Endodermal cell (in vitro differentiated cells): ENCODE measurements at regions not wholly inside any gene's neighbourhood (a gene's known extent, or its start where the extent isn't known, plus 50 kb on each side); places are given as distances from the start of the nearest gene placed in this dataset.

Experiments used
- DNase-seq: peaks from one replicate; pipeline ENCODE4 v3.0.0-alpha.2; 2017
- H3K27ac ChIP-seq: 2 replicates; pipeline ENCODE4 v1.5.1; 2013; ENCODE audit warnings: mild to moderate bottlenecking, low read depth, low read length, moderate library complexity
- H3K27me3 ChIP-seq: 2 replicates; pipeline ENCODE4 v1.6.1; 2013; ENCODE audit warnings: mild to moderate bottlenecking, low read length, moderate library complexity; ENCODE audit not compliant: insufficient read depth, control insufficient read depth, poor library complexity, severe bottlenecking
- H3K36me3 ChIP-seq: 2 replicates; pipeline ENCODE4 v1.7.0; 2013; ENCODE audit warnings: mild to moderate bottlenecking, low read length, moderate library complexity; ENCODE audit not compliant: control insufficient read depth, insufficient read depth
- H3K4me1 ChIP-seq: one replicate; pipeline ENCODE4 v1.7.0; 2013; ENCODE audit warnings: low read length; ENCODE audit not compliant: control insufficient read depth, insufficient read depth
- H3K4me3 ChIP-seq: 2 replicates; pipeline ENCODE4 v1.5.1; 2013; ENCODE audit warnings: mild to moderate bottlenecking, low read length, moderate library complexity
- H3K9ac ChIP-seq: 2 replicates; pipeline ENCODE4 v1.6.1; 2013; ENCODE audit warnings: mild to moderate bottlenecking, low read length, moderate library complexity; ENCODE audit not compliant: poor library complexity, severe bottlenecking; ENCODE audit errors: extremely low read depth
- H3K9me3 ChIP-seq: 2 replicates; pipeline ENCODE4 v1.6.1; 2013; ENCODE audit warnings: mild to moderate bottlenecking, low read length, moderate library complexity; ENCODE audit not compliant: control insufficient read depth
- H3K27ac Mint-ChIP-seq: 2 replicates; pipeline ENCODE4 v1.8.0; 2020; ENCODE audit warnings: mixed read lengths
- H3K27me3 Mint-ChIP-seq: 2 replicates; pipeline ENCODE4 v1.8.0; 2021; ENCODE audit warnings: mild to moderate bottlenecking, mixed read lengths; ENCODE audit not compliant: insufficient read depth
- H3K36me3 Mint-ChIP-seq: 2 replicates; pipeline ENCODE4 v1.8.0; 2020; ENCODE audit warnings: low read depth, mixed read lengths
- H3K4me1 Mint-ChIP-seq: 2 replicates; pipeline ENCODE4 v1.8.0; 2020; ENCODE audit warnings: mixed read lengths
- H3K4me3 Mint-ChIP-seq: 2 replicates; pipeline ENCODE4 v1.8.0; 2020; ENCODE audit warnings: mild to moderate bottlenecking, moderate library complexity, mixed read lengths
- H3K9me3 Mint-ChIP-seq: 2 replicates; pipeline ENCODE4 v1.8.0; 2020; ENCODE audit warnings: mild to moderate bottlenecking, mixed read lengths
- CTCF ChIP-seq: fragments of 200-600 bp; sonication (generic); conservative IDR thresholded peaks from 2 replicates; pipeline ENCODE4 v1.5.0; 2021; ENCODE audit warnings: antibody characterized with exemption, mild to moderate bottlenecking
- WGBS, 2 experiments: methylation state at CpG; one replicate each; pipeline versions ENCODE4 v1.1.5 to v1.1.7; 2013; ENCODE audit warnings: missing lambda C conversion rate in 2 of 2, mixed read lengths in 1 of 2; ENCODE audit not compliant: insufficient coverage in 1 of 2, insufficient read length in 1 of 2; 5-methylcytosine and 5-hydroxymethylcytosine counted together

- no peaks in the 10 kb centered on the region for H3K9me3 ChIP-seq
- TF ChIP-seq CTCF: no peak
- Mint-ChIP-seq H3K27ac (no peak overlapping the region), H3K4me1 (no peaks in the 10 kb centered on the region), H3K27me3 (peaks cover 2% of the 10 kb centered on the region), H3K36me3 (no peaks in the 10 kb centered on the region), H3K4me3 (no peak overlapping the region), H3K9me3 (no peaks in the 10 kb centered on the region)
- no peak overlapping the region for H3K9ac ChIP-seq
- no peaks in the 10 kb centered on the region for H3K27me3 ChIP-seq
- H3K4me3 ChIP-seq: no peak overlapping the region
- no peak for DNase-seq
- WGBS, 2 experiments: 87 to 97% methylated on average over 11 to 12 of the region's 12 CpGs
- H3K36me3 ChIP-seq: no peaks in the 10 kb centered on the region
- H3K27ac ChIP-seq: no peak overlapping the region
- no peaks in the 10 kb centered on the region for H3K4me1 ChIP-seq
These were observed 147.2 kb downstream of the ASB1 start for GRCh38 chr2:238573916-238574315.

- no peak overlapping the region for H3K4me3 ChIP-seq
- Mint-ChIP-seq H3K9me3 (no peaks in the 10 kb centered on the region), H3K27ac (no peak overlapping the region), H3K4me1 (no peaks in the 10 kb centered on the region), H3K4me3 (no peak overlapping the region), H3K36me3 (no peaks in the 10 kb centered on the region), H3K27me3 (peaks cover 2% of the 10 kb centered on the region)
- WGBS, 2 experiments: 88 to 92% methylated on average over 8 to 17 of the region's 17 CpGs
- no peaks in the 10 kb centered on the region for H3K27me3 ChIP-seq
- no peak overlapping the region for H3K27ac ChIP-seq
- no peak overlapping the region for H3K9ac ChIP-seq
- no peaks in the 10 kb centered on the region for H3K36me3 ChIP-seq
- DNase-seq: no peak
- TF ChIP-seq CTCF: peak; percentile 32
- no peaks in the 10 kb centered on the region for H3K4me1 ChIP-seq
- H3K9me3 ChIP-seq: no peaks in the 10 kb centered on the region
These were observed 148.0 kb downstream of the ASB1 start for GRCh38 chr2:238574490-238575271.

GRCh38 chr2:238576674-238577073, 149.9 kb downstream of the ASB1 start:
- no peak for TF ChIP-seq CTCF
- no peak overlapping the region for H3K4me3 Mint-ChIP-seq
- no peak overlapping the region for H3K4me3 ChIP-seq
- peaks cover 2% of the 10 kb centered on the region for H3K27me3 Mint-ChIP-seq
- WGBS, 2 experiments: 67 to 69% methylated on average over 2 to 3 of the region's 3 CpGs
- no peak overlapping the region for H3K9ac ChIP-seq
- no peaks in the 10 kb centered on the region for H3K36me3 Mint-ChIP-seq
- no peaks in the 10 kb centered on the region for H3K36me3 ChIP-seq
- no peak overlapping the region for H3K27ac Mint-ChIP-seq
- no peak overlapping the region for H3K27ac ChIP-seq
- DNase-seq: no peak
- H3K9me3 Mint-ChIP-seq: no peaks in the 10 kb centered on the region
- H3K9me3 ChIP-seq: no peaks in the 10 kb centered on the region
- H3K4me1 ChIP-seq: no peaks in the 10 kb centered on the region
- no peaks in the 10 kb centered on the region for H3K4me1 Mint-ChIP-seq
- H3K27me3 ChIP-seq: no peaks in the 10 kb centered on the region
